Esophagus squamous epithelium (tissue), 4 donors: ENCODE measurements at regions not wholly inside any gene's neighbourhood (a gene's known extent, or its start where the extent isn't known, plus 50 kb on each side); places are given as distances from the start of the nearest gene placed in this dataset.

ENCODE experiments used
- CTCF ChIP-seq, 6 experiments: fragments of 450-650 bp in 4 of 6; fragments of 200-600 bp in 2 of 6; sonication (generic) in 2 of 6; IDR thresholded peaks; one replicate each; pipeline ENCODE4 v1.5.1; 2016 to 2019; ENCODE audit warnings: antibody characterized with exemption in 6 of 6, mild to moderate bottlenecking in 4 of 6, moderate library complexity in 4 of 6
- POLR2A ChIP-seq, 4 donors: fragments of 450-650 bp; IDR thresholded peaks; one replicate each; pipeline ENCODE4 v1.6.1; 2017; ENCODE audit warnings: antibody characterized with exemption in 4 of 4, mild to moderate bottlenecking in 4 of 4, moderate library complexity in 3 of 4

GRCh38 chr13:103671547-103671946, 605.3 kb upstream of the SLC10A2 start:
- TF ChIP-seq CTCF (IDR thresholded peaks at IDR 0.05) (no peak), POLR2A (IDR thresholded peaks at IDR 0.05) (no peak)
